ENCODE measurements at regions not wholly inside any gene's neighbourhood (a gene's known extent, or its start where the extent isn't known, plus 50 kb on each side); places are given as distances from the start of the nearest gene placed in this dataset.
"Not testable (repeated sequence)": the region's sequence is repeated elsewhere in the genome, so short reads cannot be mapped to it uniquely, and the experiment has no call there.

DNA sequence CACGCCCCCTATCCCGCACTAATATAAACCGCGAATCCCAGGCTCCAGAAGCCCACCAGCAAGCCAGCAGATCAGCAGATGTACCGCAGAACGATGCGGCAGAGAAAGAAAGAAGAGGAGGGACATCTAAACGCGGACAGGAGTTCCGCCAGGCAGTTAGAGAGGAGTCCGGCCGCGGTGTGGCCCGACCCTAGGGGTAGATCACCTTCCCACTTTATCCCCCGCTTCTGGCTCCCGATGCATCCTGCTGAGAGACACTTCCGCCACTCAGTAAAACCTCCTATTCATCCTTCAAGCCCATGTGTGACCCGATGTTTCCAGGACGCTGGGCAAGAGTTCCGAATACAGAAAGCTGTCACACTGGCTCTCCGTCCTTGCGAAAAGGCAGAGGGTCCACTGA, 1046.8 kb downstream of the SLITRK5 start:
- Mint-ChIP-seq H3K9me3 (peaks cover 0 to 16% (median 9%) of the 10 kb centered on the region in 7 donors), H3K27me3 (no peaks in the 10 kb centered on the region), H3K27ac (no peak overlapping the region), H3K4me3 (no peak overlapping the region), H3K36me3 (no peaks in the 10 kb centered on the region), H3K4me1 (no peaks in the 10 kb centered on the region)
- DNase-seq = no peak
- no peak overlapping the region for H3K4me3 ChIP-seq (ENCODE audit: low read depth, low read length)
- no peaks in the 10 kb centered on the region for H3K4me1 ChIP-seq (ENCODE audit: control insufficient read depth, insufficient read depth, low read length, poor library complexity, severe bottlenecking)
- ATAC-seq (ENCODE audit: low read depth in 2 of 2) = no peak
- H3K36me3 ChIP-seq (ENCODE audit: control insufficient read depth, insufficient read depth, low read length) = no peaks in the 10 kb centered on the region
- H3K9me3 ChIP-seq (ENCODE audit: control insufficient read depth in 2 of 2, low read length in 2 of 2) = peaks cover 4 to 10% of the 10 kb centered on the region in 2 experiments
- H3K27me3 ChIP-seq (ENCODE audit: control insufficient read depth, insufficient read depth, low read length) = no peaks in the 10 kb centered on the region
- H3K27ac ChIP-seq (ENCODE audit: insufficient read depth, low read length, poor library complexity, severe bottlenecking) = no peak overlapping the region

GRCh38 chr13:88718781-88719180, 1047.6 kb downstream of the SLITRK5 start:
- no peak for ATAC-seq (ENCODE audit: low read depth in 2 of 2)

DNA sequence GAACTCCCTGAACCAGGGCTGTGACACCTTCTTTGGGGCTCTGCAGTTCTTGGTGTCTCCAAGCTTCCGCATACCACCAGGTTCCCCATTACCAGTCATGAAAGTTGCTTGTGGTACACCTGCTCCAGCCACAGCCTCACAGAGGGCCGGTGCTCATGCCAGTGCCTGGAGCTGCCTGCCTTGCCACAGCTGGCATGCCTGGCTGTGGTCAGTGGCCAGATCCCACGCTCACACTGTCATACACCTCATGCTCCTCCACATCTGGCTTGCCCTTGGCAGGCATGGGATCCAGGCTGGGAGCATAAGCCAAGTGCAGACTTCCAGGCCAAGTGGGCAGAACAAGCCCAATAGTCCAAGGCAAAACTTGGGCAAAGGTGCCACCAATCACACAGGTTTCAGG, 1054.9 kb downstream of the SLITRK5 start:
- Histone ChIP-seq H3K9me3 (ENCODE audit: control insufficient read depth in 2 of 2, low read length in 2 of 2) (peaks cover 2 to 19% of the 10 kb centered on the region in 2 experiments), H3K27ac (ENCODE audit: insufficient read depth, low read length, poor library complexity, severe bottlenecking) (no peak overlapping the region), H3K4me1 (ENCODE audit: control insufficient read depth, insufficient read depth, low read length, poor library complexity, severe bottlenecking) (no peaks in the 10 kb centered on the region), H3K27me3 (ENCODE audit: control insufficient read depth, insufficient read depth, low read length) (no peaks in the 10 kb centered on the region), H3K36me3 (ENCODE audit: control insufficient read depth, insufficient read depth, low read length) (no peaks in the 10 kb centered on the region), H3K4me3 (ENCODE audit: low read depth, low read length) (no peak overlapping the region)
- Mint-ChIP-seq H3K36me3 (no peaks in the 10 kb centered on the region), H3K27me3 (no peaks in the 10 kb centered on the region), H3K27ac (no peak overlapping the region), H3K4me1 (no peaks in the 10 kb centered on the region), H3K4me3 (no peak overlapping the region), H3K9me3 (peaks cover 5 to 19% (median 9%) of the 10 kb centered on the region in 7 donors)
- DNase-seq (no peak), ATAC-seq (ENCODE audit: low read depth in 2 of 2) (no peak)

More at GRCh38 chr13:88718781-88719180, 1047.6 kb downstream of the SLITRK5 start:
- Histone ChIP-seq H3K4me1 (ENCODE audit: control insufficient read depth, insufficient read depth, low read length, poor library complexity, severe bottlenecking) (no peaks in the 10 kb centered on the region), H3K27me3 (ENCODE audit: control insufficient read depth, insufficient read depth, low read length) (no peaks in the 10 kb centered on the region), H3K27ac (ENCODE audit: insufficient read depth, low read length, poor library complexity, severe bottlenecking) (no peak overlapping the region), H3K9me3 (ENCODE audit: control insufficient read depth in 2 of 2, low read length in 2 of 2) (peaks cover 3 to 15% of the 10 kb centered on the region in 2 experiments), H3K36me3 (ENCODE audit: control insufficient read depth, insufficient read depth, low read length) (no peaks in the 10 kb centered on the region), H3K4me3 (ENCODE audit: low read depth, low read length) (no peak overlapping the region)
- H3K9me3 Mint-ChIP-seq = peaks cover 5 to 16% (median 12%) of the 10 kb centered on the region in 7 donors
- DNase-seq = no peak
- no peaks in the 10 kb centered on the region for H3K4me1 Mint-ChIP-seq
- H3K4me3 Mint-ChIP-seq = no peak overlapping the region
- no peaks in the 10 kb centered on the region for H3K36me3 Mint-ChIP-seq
- H3K27ac Mint-ChIP-seq = no peak overlapping the region
- H3K27me3 Mint-ChIP-seq = no peaks in the 10 kb centered on the region

DNA sequence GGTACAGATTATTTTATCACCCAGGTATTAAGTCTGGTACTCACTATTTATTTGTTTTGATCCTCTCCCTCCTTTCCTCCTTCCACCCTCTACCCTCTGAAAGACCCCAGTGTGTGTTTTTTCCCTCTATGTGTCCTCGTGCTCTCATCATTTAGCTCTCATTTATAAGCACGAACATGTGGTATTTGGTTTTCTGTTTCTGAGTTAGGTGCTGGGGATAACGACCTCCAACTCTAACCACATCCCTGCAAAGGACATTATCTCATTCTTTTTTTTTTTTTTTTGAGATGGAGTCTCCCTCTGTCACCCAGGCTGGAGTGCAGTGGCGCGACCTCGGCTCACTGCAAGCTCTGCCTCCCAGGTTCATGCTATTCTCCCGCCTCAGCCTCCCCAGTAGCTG, 1056.1 kb downstream of the SLITRK5 start:
- H3K9me3 ChIP-seq (ENCODE audit: control insufficient read depth in 2 of 2, low read length in 2 of 2) = peaks cover 2 to 19% of the 10 kb centered on the region in 2 experiments
- ATAC-seq (ENCODE audit: low read depth in 2 of 2); H3K4me3 ChIP-seq (ENCODE audit: low read depth, low read length); H3K27me3 ChIP-seq (ENCODE audit: control insufficient read depth, insufficient read depth, low read length); H3K27ac ChIP-seq (ENCODE audit: insufficient read depth, low read length, poor library complexity, severe bottlenecking); H3K27me3 Mint-ChIP-seq; H3K36me3 ChIP-seq (ENCODE audit: control insufficient read depth, insufficient read depth, low read length); H3K36me3 Mint-ChIP-seq; H3K27ac Mint-ChIP-seq; DNase-seq; H3K4me3 Mint-ChIP-seq; H3K4me1 Mint-ChIP-seq; H3K4me1 ChIP-seq (ENCODE audit: control insufficient read depth, insufficient read depth, low read length, poor library complexity, severe bottlenecking): not testable (repeated sequence)
- peaks cover 5 to 19% (median 9%) of the 10 kb centered on the region in 7 donors for H3K9me3 Mint-ChIP-seq

GRCh38 chr13:88729605-88730004, 1058.4 kb downstream of the SLITRK5 start:
- ATAC-seq (ENCODE audit: low read depth in 2 of 2) = no peak
- H3K27me3 ChIP-seq (ENCODE audit: control insufficient read depth, insufficient read depth, low read length) = no peaks in the 10 kb centered on the region
- H3K4me1 ChIP-seq (ENCODE audit: control insufficient read depth, insufficient read depth, low read length, poor library complexity, severe bottlenecking) = no peaks in the 10 kb centered on the region
- H3K27me3 Mint-ChIP-seq = no peaks in the 10 kb centered on the region
- H3K4me1 Mint-ChIP-seq = no peaks in the 10 kb centered on the region
- peaks cover 0 to 14% (median 6%) of the 10 kb centered on the region in 7 donors for H3K9me3 Mint-ChIP-seq
- no peaks in the 10 kb centered on the region for H3K36me3 ChIP-seq (ENCODE audit: control insufficient read depth, insufficient read depth, low read length)
- H3K27ac Mint-ChIP-seq = no peak overlapping the region
- no peak overlapping the region for H3K4me3 Mint-ChIP-seq
- H3K36me3 Mint-ChIP-seq = no peaks in the 10 kb centered on the region
- no peak for DNase-seq
- H3K27ac ChIP-seq (ENCODE audit: insufficient read depth, low read length, poor library complexity, severe bottlenecking) = no peak overlapping the region
- H3K4me3 ChIP-seq (ENCODE audit: low read depth, low read length) = no peak overlapping the region
- peaks cover 0 to 10% of the 10 kb centered on the region in 2 experiments for H3K9me3 ChIP-seq (ENCODE audit: control insufficient read depth in 2 of 2, low read length in 2 of 2)

DNA sequence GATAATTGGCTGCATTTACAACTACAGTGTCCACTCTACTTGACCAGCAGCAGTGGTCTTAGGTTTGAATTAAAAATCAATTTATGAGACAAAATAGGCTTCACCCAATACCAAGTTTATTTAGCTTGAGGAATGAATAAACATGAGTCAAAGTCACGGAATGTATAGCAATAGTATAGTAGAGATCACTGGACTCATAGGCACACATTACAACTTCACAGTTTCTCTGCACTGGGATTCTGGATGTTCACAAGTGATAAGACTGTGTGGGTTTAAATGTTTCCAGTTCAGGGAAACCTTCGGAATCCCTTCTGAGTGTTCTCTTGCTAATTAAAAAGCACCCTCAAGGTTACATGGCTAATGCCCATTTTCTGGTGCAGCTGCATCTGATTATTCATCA, 1064.9 kb downstream of the SLITRK5 start:
- Histone ChIP-seq H3K9me3 (ENCODE audit: control insufficient read depth in 2 of 2, low read length in 2 of 2) (peaks cover 3 to 9% of the 10 kb centered on the region in 2 experiments), H3K27me3 (ENCODE audit: control insufficient read depth, insufficient read depth, low read length) (no peaks in the 10 kb centered on the region), H3K4me3 (ENCODE audit: low read depth, low read length) (no peak overlapping the region), H3K27ac (ENCODE audit: insufficient read depth, low read length, poor library complexity, severe bottlenecking) (no peak overlapping the region), H3K36me3 (ENCODE audit: control insufficient read depth, insufficient read depth, low read length) (no peaks in the 10 kb centered on the region), H3K4me1 (ENCODE audit: control insufficient read depth, insufficient read depth, low read length, poor library complexity, severe bottlenecking) (no peaks in the 10 kb centered on the region)
- Mint-ChIP-seq H3K9me3 (peaks cover 0 to 16% (median 5%) of the 10 kb centered on the region in 7 donors), H3K27me3 (no peaks in the 10 kb centered on the region), H3K4me1 (no peaks in the 10 kb centered on the region), H3K27ac (no peak overlapping the region), H3K36me3 (no peaks in the 10 kb centered on the region), H3K4me3 (no peak overlapping the region)
- ATAC-seq (ENCODE audit: low read depth in 2 of 2) (no peak), DNase-seq (no peak)

DNA sequence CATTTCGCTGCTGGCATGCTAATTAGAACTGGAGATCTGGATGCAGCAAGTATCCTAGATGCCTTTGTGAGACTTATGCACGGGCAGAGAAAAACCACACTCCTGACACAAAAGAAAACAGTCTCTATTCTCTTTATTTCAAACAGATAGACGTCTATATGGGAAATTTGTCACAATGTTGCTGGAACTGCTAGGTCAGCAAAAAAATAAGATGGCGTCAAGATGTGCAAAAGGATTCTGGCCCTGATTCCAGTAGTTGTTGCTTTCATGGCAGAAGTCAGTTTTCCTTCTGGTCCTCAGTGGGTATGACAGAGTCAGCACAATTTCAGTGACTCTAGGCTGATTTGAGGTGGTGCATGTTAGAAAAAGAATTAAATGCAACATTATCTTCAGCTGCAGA, 1068.0 kb downstream of the SLITRK5 start:
- Mint-ChIP-seq H3K27ac (no peak overlapping the region), H3K36me3 (no peaks in the 10 kb centered on the region)
- H3K27ac ChIP-seq (ENCODE audit: insufficient read depth, low read length, poor library complexity, severe bottlenecking) = no peak overlapping the region

DNA sequence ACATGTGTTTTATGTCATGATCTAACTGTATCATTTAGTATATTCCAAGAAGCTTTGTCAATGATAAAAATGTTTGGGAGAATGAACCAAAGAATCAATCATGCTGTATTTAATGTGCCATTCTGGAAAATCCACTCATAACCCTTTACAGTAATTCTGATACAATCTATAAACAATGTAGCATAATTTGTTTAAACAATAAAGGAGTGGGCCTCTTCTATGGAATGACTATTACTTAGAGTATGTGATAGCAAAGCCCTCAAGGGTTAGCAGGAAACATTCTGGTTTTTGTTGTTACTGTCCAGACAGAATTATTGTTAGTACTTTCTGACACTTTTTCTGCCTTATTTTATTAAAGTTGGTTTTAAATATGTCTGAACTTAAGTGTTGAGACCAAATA, 1073.1 kb downstream of the SLITRK5 start:
- Histone ChIP-seq H3K4me1 (ENCODE audit: control insufficient read depth, insufficient read depth, low read length, poor library complexity, severe bottlenecking) (no peaks in the 10 kb centered on the region), H3K27ac (ENCODE audit: insufficient read depth, low read length, poor library complexity, severe bottlenecking) (no peak overlapping the region), H3K9me3 (ENCODE audit: control insufficient read depth in 2 of 2, low read length in 2 of 2) (peaks cover under 1 to 6% of the 10 kb centered on the region in 2 experiments), H3K36me3 (ENCODE audit: control insufficient read depth, insufficient read depth, low read length) (no peaks in the 10 kb centered on the region), H3K4me3 (ENCODE audit: low read depth, low read length) (no peak overlapping the region), H3K27me3 (ENCODE audit: control insufficient read depth, insufficient read depth, low read length) (no peaks in the 10 kb centered on the region)
- Mint-ChIP-seq H3K36me3 (no peaks in the 10 kb centered on the region), H3K9me3 (peaks cover 0 to 8% (median 2%) of the 10 kb centered on the region in 7 donors), H3K4me3 (no peak overlapping the region), H3K27ac (no peak overlapping the region), H3K27me3 (no peaks in the 10 kb centered on the region), H3K4me1 (no peaks in the 10 kb centered on the region)
- ATAC-seq (ENCODE audit: low read depth in 2 of 2) = no peak
- no peak for DNase-seq

More for the DNA sequence above, 1068.0 kb downstream of the SLITRK5 start:
- Histone ChIP-seq H3K9me3 (ENCODE audit: control insufficient read depth in 2 of 2, low read length in 2 of 2) (peaks cover 3 to 9% of the 10 kb centered on the region in 2 experiments), H3K4me3 (ENCODE audit: low read depth, low read length) (no peak overlapping the region), H3K36me3 (ENCODE audit: control insufficient read depth, insufficient read depth, low read length) (no peaks in the 10 kb centered on the region), H3K4me1 (ENCODE audit: control insufficient read depth, insufficient read depth, low read length, poor library complexity, severe bottlenecking) (no peaks in the 10 kb centered on the region), H3K27me3 (ENCODE audit: control insufficient read depth, insufficient read depth, low read length) (no peaks in the 10 kb centered on the region)
- H3K9me3 Mint-ChIP-seq = peaks cover 0 to 16% (median 4%) of the 10 kb centered on the region in 7 donors
- ATAC-seq (ENCODE audit: low read depth in 2 of 2) (no peak), DNase-seq (no peak)
- no peak overlapping the region for H3K4me3 Mint-ChIP-seq
- H3K27me3 Mint-ChIP-seq = no peaks in the 10 kb centered on the region
- H3K4me1 Mint-ChIP-seq = no peaks in the 10 kb centered on the region

Data from CD4-positive, CD25-positive, alpha-beta regulatory T cell (primary cell).